ENCODE measurements at regions not wholly inside any gene's neighbourhood (a gene's known extent, or its start where the extent isn't known, plus 50 kb on each side); places are given as distances from the start of the nearest gene placed in this dataset.

GRCh38 chr11:128164080-128164741, 423.1 kb downstream of the ETS1 start:
- no peak overlapping the region for H3K4me2 ChIP-seq (ENCODE audit: low read depth, low read length)

More at GRCh38 chr11:128164080-128164741, 423.1 kb downstream of the ETS1 start:
- ChIA-PET CTCF (interaction anchor here (0.7 to 1.4 kb wide), 2 partner anchors 9 to 13 kb away, joined by 3 to 5 read pairs; no protein-coding TSS in a partner anchor), POLR2A (ENCODE audit: unreplicated experiment) (no interaction called here)
- no peak for ATAC-seq (ENCODE audit: low read depth)
- no peak for DNase-seq
- Histone ChIP-seq H3K14ac (replicated peaks; ENCODE audit: low read depth, low read length) (no peak overlapping the region), H4K8ac (ENCODE audit: low read depth in 2 of 2, low read length in 2 of 2) (no peak overlapping the region), H3K9me1 (ENCODE audit: insufficient read depth, low read length) (no peaks in the 10 kb centered on the region), H2AK9ac (replicated peaks; ENCODE audit: low read depth, low read length, poor library complexity) (no peak overlapping the region), H4K20me1 (ENCODE audit: insufficient read depth, low read length) (no peaks in the 10 kb centered on the region), H3K4me3 (ENCODE audit: insufficient read depth, low read depth, low read length) (no peak overlapping the region), H2AFZ (replicated peaks; ENCODE audit: low read length, poor library complexity) (no peak overlapping the region), H2AK5ac (ENCODE audit: low read depth, low read length) (no peak overlapping the region), H3K23ac (ENCODE audit: low read depth, low read length) (no peak overlapping the region), H3K56ac (ENCODE audit: extremely low read depth, insufficient read depth, low read length) (no peak overlapping the region), H3K9ac (ENCODE audit: low read depth, low read length) (no peak overlapping the region), H4K5ac (ENCODE audit: low read depth, low read length) (no peak overlapping the region), H4K91ac (ENCODE audit: insufficient read depth, low read depth, low read length) (no peak overlapping the region), H3K18ac (ENCODE audit: low read depth, low read length) (no peak overlapping the region), H2BK5ac (ENCODE audit: low read depth, low read length, poor library complexity, severe bottlenecking) (no peak overlapping the region), H2BK15ac (ENCODE audit: low read depth, low read length) (no peak overlapping the region), H3K4ac (ENCODE audit: low read depth, low read length) (no peak overlapping the region), H3K36me3 (ENCODE audit: control insufficient read depth, insufficient read depth, low read length) (no peaks in the 10 kb centered on the region), H3K9me3 (ENCODE audit: control insufficient read depth, insufficient read depth, low read length) (no peaks in the 10 kb centered on the region), H2BK20ac (ENCODE audit: low read depth, low read length) (no peak overlapping the region), H3K27ac (ENCODE audit: insufficient read depth, low read length) (no peak overlapping the region), H2BK120ac (ENCODE audit: low read depth, low read length) (no peak overlapping the region), H3K27me3 (ENCODE audit: control insufficient read depth, insufficient read depth, low read length) (peaks cover 16% of the 10 kb centered on the region), H3K79me1 (ENCODE audit: low read depth in 1 of 2, low read length in 2 of 2) (no peaks in the 10 kb centered on the region), H3K4me1 (ENCODE audit: control insufficient read depth, insufficient read depth, low read length) (no peaks in the 10 kb centered on the region)
- in situ Hi-C loops (cut with MboI; ENCODE audit: low sequenced_read_pairs) = loop anchor here (5.0 to 25.0 kb wide), 2 partner anchors 122 to 798 kb away; no protein-coding TSS in a partner anchor
- no peak for TF ChIP-seq RCOR1 (IDR thresholded peaks at IDR 0.05; ENCODE audit: insufficient replicate concordance, low read length)
- no peak for TF ChIP-seq RAD21 (IDR thresholded peaks at IDR 0.05; ENCODE audit: low read length)
- no peak for TF ChIP-seq POLR2A (IDR thresholded peaks at IDR 0.05; ENCODE audit: low read depth, low read length)
- TF ChIP-seq MAFK (IDR thresholded peaks at IDR 0.05; ENCODE audit: low read depth, low read length) = no peak
- no peak for TF ChIP-seq BHLHE40 (IDR thresholded peaks at IDR 0.05; ENCODE audit: low read depth, low read length)
- TF ChIP-seq CHD1 (IDR thresholded peaks at IDR 0.05; ENCODE audit: low read depth, low read length) = no peak
- dilution Hi-C loops (cut with HindIII; ENCODE audit: low sequenced_read_pairs, unreplicated experiment) = loop anchor here (25.0 kb wide), 1 partner anchor 473 kb away; no protein-coding TSS in a partner anchor
- no TSS peak for BruUV-seq (replicated peaks)
- WGBS, 2 experiments (ENCODE audit: extremely low coverage in 2 of 2, insufficient read length in 1 of 2) = 80% methylated on average over 1 of the region's 6 CpGs; no CpG with 5 or more reads in 1 of the 2 experiments
- intact Hi-C loops (cut with micrococcal nuclease) = no loop called here
